ENCODE measurements at regions not wholly inside any gene's neighbourhood (a gene's known extent, or its start where the extent isn't known, plus 50 kb on each side); places are given as distances from the start of the nearest gene placed in this dataset.
"Not testable (repeated sequence)": the region's sequence is repeated elsewhere in the genome, so short reads cannot be mapped to it uniquely, and the experiment has no call there.

GRCh38 chr9:41075671-41076070, 52.8 kb downstream of the FOXD4L6 start:
- DNase-seq (ENCODE audit: low read depth in 2 of 2), result not testable (repeated sequence)

- DNase-seq (ENCODE audit: low read depth in 2 of 2), result peak in 1 of 2 donors; percentile 11
Observed at GRCh38 chr9:41074356-41074942, 54.0 kb downstream of the FOXD4L6 start.

GRCh38 chr9:41073471-41074243, 54.8 kb downstream of the FOXD4L6 start:
- not testable (repeated sequence) for DNase-seq (ENCODE audit: low read depth in 2 of 2)

GRCh38 chr9:41064125-41064795, 64.2 kb downstream of the FOXD4L6 start:
- DNase-seq (ENCODE audit: low read depth in 2 of 2), result peak in 1 of 2 donors; percentile 28

GRCh38 chr9:41063243-41063642, 65.2 kb downstream of the FOXD4L6 start:
- DNase-seq (ENCODE audit: low read depth in 2 of 2), result not testable (repeated sequence)

GRCh38 chr9:41059603-41060002, 68.9 kb downstream of the FOXD4L6 start:
- DNase-seq (ENCODE audit: low read depth in 2 of 2), result not testable (repeated sequence)

GRCh38 chr9:41053666-41054363, 74.7 kb downstream of the FOXD4L6 start:
- DNase-seq (ENCODE audit: low read depth in 2 of 2), result not testable (repeated sequence)

GRCh38 chr9:41048672-41049071, 79.8 kb downstream of the FOXD4L6 start:
- DNase-seq (ENCODE audit: low read depth in 2 of 2), result not testable (repeated sequence)

GRCh38 chr9:41047792-41048191, 80.7 kb downstream of the FOXD4L6 start:
- not testable (repeated sequence) for DNase-seq (ENCODE audit: low read depth in 2 of 2)

- DNase-seq (ENCODE audit: low read depth in 2 of 2), result not testable (repeated sequence)
Observed at GRCh38 chr9:41044930-41045329, 83.6 kb downstream of the FOXD4L6 start.

GRCh38 chr9:41043433-41043832, 85.0 kb downstream of the FOXD4L6 start:
- DNase-seq (ENCODE audit: low read depth in 2 of 2), result not testable (repeated sequence)

GRCh38 chr9:41042111-41042510, 86.4 kb downstream of the FOXD4L6 start:
- not testable (repeated sequence) for DNase-seq (ENCODE audit: low read depth in 2 of 2)

GRCh38 chr9:41040705-41041342, 87.7 kb downstream of the FOXD4L6 start:
- not testable (repeated sequence) for DNase-seq (ENCODE audit: low read depth in 2 of 2)

GRCh38 chr9:41035276-41035675, 93.2 kb downstream of the FOXD4L6 start:
- DNase-seq (ENCODE audit: low read depth in 2 of 2), result not testable (repeated sequence)

- not testable (repeated sequence) for DNase-seq (ENCODE audit: low read depth in 2 of 2)
Observed at GRCh38 chr9:41034699-41035197, 93.7 kb downstream of the FOXD4L6 start.

- DNase-seq (ENCODE audit: low read depth in 2 of 2), result not testable (repeated sequence)
Observed at GRCh38 chr9:41033877-41034276, 94.6 kb downstream of the FOXD4L6 start.

GRCh38 chr9:41033360-41033759, 95.1 kb downstream of the FOXD4L6 start:
- not testable (repeated sequence) for DNase-seq (ENCODE audit: low read depth in 2 of 2)

GRCh38 chr9:41026912-41027676, 101.4 kb downstream of the FOXD4L6 start:
- DNase-seq (ENCODE audit: low read depth in 2 of 2), result not testable (repeated sequence)

GRCh38 chr9:41022365-41022764, 106.1 kb downstream of the FOXD4L6 start:
- not testable (repeated sequence) for DNase-seq (ENCODE audit: low read depth in 2 of 2)

GRCh38 chr9:41019858-41020562, 108.5 kb downstream of the FOXD4L6 start:
- not testable (repeated sequence) for DNase-seq (ENCODE audit: low read depth in 2 of 2)

Data from stimulated activated CD4-positive, alpha-beta T cell treated with anti-CD3 and anti-CD28 coated beads, Interleukin-15, amount 100 ng/mL, for 48 hours (primary cell).